Urothelium cell line (cell line): ENCODE measurements at regions not wholly inside any gene's neighbourhood (a gene's known extent, or its start where the extent isn't known, plus 50 kb on each side); places are given as distances from the start of the nearest gene placed in this dataset.

Experiments used
- DNase-seq: peaks from one replicate; pipeline ENCODE4 v3.0.0; 2011; ENCODE audit warnings: low spot score, mixed read lengths
- FAIRE-seq: peaks from 2 replicates; lab custom pipeline; 2011; peaks lifted over from hg19 to GRCh38; lab: Jason Lieb, UNC

DNA sequence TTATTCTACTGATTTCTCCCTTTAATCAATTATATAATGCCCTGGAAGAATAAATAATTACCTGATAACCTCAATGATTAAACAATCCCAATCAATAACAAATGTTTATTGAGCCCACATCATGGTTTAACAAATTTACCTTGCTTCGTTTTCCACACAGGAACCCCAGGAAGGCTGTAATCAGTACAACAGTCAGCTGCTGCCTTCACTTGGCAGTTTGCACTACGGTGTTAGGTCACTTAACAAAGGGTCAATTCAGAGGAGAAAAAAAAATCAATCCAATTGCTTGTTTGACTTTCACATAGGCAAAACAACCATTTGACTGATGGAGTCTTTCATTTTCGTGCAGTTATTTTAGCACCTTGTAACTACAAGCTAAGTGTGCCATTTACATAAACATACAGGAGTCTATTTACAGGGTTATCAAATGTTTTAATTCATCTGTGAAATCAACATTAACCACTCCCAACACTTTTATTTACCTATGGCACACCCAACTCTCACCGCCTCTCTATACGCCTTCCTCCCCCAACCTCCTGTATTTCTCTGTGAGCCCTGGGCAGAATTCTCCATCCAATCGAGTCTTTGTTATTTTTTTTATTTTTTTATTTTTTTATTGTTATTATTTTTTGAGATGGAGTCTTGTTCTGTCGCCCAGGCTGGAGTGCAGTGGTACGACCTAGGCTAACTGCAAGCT lies 140.4 kb upstream of the TAB2 start:
- no peak for FAIRE-seq
- DNase-seq, result no peak

DNA sequence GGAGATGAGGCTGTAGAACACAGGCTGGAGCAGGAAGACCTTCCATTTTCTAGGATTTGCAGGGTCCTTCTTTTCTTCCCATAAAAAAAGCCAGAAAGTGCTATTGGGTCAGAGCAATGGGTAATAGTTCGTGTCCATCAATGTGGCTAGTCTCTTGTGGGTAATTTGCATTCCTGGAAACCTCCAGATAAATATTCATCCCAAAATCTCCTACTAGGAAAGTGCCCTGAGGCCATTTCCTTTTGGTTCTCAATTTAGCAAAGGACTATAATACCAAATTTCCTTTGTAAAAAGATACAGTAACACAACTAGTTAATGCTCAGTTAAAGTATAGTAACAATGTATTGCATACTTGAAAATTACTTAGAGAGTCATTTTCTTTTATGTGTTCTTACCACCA lies 138.1 kb upstream of the TAB2 start:
- DNase-seq (no peak), FAIRE-seq (no peak)

GRCh38 chr6:149181304-149181703 lies 136.2 kb upstream of the TAB2 start:
- DNase-seq (no peak), FAIRE-seq (no peak)

GRCh38 chr6:149182262-149182661 lies 135.2 kb upstream of the TAB2 start:
- no peak for DNase-seq

DNA sequence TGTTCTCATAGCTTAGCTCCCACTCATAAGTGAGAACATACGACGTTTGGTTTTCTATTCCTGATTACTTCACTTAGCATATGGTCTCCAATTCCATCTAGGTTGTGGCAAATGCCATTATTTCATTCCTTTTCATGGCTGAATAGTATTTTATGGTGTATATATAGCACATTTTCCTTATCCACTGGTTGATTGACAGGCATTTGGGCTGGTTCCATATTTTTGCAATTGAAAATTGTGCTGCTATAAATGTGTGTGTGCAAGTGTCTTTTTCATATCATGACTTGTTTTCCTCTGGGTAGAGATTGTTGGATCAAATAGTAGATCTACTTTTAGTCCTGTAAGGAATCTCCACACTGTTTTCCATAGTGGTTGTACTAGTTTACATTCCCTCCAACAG lies 133.0 kb upstream of the TAB2 start:
- FAIRE-seq, result no peak

More at GRCh38 chr6:149182262-149182661, 135.2 kb upstream of the TAB2 start:
- no peak for FAIRE-seq

GRCh38 chr6:149185799-149186357 lies 131.6 kb upstream of the TAB2 start:
- no peak for FAIRE-seq
- no peak for DNase-seq

More for the DNA sequence above, 133.0 kb upstream of the TAB2 start:
- no peak for DNase-seq

- DNase-seq (no peak), FAIRE-seq (no peak)
These were observed 130.6 kb upstream of the TAB2 start for GRCh38 chr6:149186873-149187272.

GRCh38 chr6:149190224-149190831 lies 127.2 kb upstream of the TAB2 start:
- no peak for FAIRE-seq

DNA sequence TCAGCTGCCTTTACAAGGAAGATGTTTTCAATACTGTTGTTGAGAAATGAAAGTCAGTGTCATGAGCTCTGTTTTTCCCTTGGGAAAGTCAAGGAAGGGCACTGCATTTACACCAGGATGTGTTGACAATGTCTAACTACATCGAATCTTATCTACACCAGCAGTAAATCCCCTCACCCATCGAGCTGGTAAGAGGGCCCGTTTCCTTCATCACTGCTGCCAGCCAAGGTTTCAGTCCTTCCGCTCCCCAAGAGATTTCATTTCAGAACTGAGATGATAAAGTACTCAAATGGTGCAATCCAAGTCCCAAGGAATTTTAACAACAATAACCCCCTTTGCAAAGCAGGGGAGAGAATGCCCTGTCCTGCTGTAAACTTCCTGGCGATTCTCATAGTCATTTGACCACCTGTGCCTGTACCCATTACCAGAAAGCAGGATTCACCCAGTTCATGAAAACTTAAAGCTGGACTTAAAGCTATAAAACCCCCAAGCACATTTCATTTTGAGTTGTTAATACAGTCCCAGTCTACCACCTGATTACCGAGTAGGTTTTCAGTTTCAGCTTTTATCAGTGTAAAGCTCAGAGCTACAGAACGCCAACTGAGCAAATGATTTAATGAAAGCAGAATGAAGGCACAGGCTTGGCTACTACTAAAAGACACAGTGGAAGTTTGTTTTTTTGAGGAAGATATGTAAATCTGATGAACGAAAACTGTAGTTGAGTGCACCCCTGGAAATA lies 122.5 kb upstream of the TAB2 start:
- FAIRE-seq (no peak), DNase-seq (no peak)

More at GRCh38 chr6:149190224-149190831, 127.2 kb upstream of the TAB2 start:
- DNase-seq, result no peak

GRCh38 chr6:149196091-149196490 lies 121.4 kb upstream of the TAB2 start:
- DNase-seq (no peak), FAIRE-seq (no peak)

GRCh38 chr6:149197482-149197881 lies 120.0 kb upstream of the TAB2 start:
- no peak for DNase-seq
- FAIRE-seq, result no peak

DNA sequence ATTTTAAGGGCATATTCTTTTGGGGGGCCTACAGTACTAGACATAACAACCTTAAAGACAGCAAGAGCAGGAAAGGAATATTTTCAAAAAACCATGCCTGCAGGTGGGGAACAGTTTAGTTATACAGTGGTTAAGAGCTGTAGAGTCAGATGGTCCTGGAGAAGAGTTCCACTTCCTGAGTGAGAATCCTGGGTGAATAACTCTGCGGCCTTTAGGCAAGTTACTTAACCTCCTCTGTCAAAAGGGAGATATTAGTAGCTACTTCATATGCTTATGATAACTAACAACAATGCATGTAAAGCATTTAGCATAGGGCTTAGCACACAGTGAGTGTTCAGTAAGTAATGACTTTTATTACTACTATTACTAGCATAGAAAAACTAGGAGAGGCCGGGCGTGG lies 119.2 kb upstream of the TAB2 start:
- DNase-seq (no peak), FAIRE-seq (no peak)

DNA sequence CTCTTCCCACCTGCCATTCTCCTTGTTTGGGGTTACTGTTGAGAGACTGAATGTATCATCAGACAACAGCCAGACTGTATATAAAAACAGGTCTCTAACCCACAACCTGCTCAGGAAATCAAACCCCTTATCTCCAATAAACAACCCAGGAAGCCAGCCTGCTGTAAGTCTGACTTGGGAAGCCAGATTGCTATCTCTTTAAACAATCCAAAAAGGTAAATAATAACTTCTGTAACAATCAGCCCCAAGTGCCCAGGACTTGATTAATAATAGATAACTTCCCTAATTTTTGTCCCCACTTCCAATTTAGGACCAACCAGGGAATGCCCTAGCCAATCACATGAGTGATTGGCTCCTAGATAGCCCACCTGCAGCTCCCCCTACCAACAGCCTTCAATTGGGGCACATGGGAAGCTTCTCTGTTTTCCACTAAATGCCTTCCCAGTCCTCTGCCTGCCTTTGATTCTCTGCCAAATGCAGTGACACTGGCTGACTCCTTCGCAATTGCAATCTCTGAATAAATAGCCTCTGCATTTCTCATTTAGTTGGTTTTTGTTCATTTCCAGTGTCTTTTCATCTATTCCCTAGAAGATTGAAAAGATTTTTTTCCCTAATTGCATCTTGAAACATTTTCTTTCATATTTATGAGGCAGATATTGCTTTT lies 117.1 kb upstream of the TAB2 start:
- no peak for FAIRE-seq

DNA sequence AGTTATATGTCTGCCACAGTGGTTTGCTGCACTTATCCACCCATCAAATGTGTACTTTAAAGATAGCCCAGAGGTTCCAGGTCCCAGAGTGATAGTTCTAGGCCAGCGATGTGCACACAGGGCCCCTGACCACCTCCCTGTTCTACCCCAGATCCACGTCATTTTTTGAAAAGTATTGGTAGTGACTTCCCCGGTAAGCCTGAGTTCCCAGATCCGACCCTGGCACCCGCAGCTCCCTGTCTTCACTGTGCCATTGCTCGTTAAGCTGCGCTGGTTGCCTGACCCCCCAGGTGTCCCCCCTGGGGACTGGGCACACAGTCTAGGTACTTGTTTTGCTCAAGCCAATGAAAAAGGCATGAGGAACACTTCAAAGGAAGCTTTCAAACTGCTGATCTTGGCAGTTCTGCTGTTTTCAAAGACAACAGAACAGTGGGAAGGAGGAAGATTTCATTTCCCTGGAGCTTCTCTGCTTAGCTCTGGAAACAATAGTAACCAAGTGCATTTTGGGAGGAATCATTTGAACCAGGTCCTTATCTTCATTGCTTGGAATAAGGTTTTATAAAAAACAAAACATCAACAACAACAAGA lies 116.3 kb upstream of the TAB2 start:
- DNase-seq, result no peak
- FAIRE-seq, result no peak

More for the DNA sequence above, 117.1 kb upstream of the TAB2 start:
- DNase-seq, result no peak

DNA sequence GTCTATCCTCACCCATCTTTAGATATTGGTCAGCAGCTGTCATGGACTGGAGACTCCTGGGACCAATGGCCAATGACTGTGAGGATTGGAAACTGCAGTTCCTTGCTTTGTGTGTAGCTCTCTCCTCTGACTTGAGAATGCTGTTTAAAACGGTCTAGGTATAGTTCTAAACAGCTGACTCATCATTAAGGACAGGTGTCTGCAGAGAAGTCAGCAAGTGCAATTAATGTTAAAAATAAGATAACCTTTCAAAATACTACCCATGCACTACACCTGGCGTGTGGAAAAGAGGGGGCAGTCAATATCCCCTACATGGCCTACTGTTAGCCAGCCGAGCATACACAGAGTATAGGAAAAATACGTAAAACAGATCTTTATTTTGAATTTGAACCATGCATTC lies 115.4 kb upstream of the TAB2 start:
- FAIRE-seq, result no peak
- no peak for DNase-seq

DNA sequence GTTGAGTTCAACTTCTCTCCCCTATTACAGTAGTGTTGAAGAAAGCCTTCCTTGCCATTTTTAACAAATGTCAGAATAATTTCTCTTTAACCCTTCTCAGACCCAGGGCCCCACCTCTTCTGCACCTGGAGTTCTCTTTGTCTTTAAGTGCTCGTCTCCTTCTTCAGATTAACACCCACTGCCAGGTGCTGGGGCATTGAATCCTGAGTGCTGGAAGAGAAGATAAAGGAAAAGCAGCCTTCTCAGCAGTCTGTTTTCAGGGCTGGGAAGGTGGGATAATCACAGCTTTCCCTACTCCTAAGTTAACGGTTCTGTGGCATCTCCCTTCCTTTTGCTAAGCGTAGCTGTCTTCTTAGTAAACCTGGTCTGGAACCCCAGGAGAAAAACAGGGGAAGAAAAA lies 114.6 kb upstream of the TAB2 start:
- FAIRE-seq (no peak), DNase-seq (no peak)

DNA sequence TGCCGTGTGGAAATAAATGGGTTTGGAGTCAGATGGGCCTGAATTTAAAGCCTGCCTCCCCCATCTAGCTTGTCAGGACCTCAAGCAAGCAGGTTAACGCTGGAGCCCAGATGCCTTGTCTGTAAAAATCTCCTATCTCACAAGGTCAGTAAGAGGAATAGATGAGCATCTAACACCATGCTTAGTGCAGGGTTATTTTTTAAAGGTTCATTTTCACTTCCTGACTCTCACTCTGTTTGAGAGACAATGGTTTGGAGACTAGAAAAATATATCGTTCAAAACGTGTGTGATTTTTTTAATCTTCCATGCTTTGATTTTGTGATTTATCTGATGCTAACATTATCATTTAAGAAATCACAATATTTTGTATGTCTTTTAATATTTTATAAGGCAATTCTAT lies 114.0 kb upstream of the TAB2 start:
- no peak for DNase-seq
- FAIRE-seq, result no peak

- FAIRE-seq (no peak), DNase-seq (no peak)
These were observed 109.3 kb upstream of the TAB2 start for GRCh38 chr6:149208134-149208601.

GRCh38 chr6:149209871-149210775 lies 107.4 kb upstream of the TAB2 start:
- no peak for FAIRE-seq
- DNase-seq, result no peak
